Fibroblast of lung (primary cell): ENCODE measurements at regions not wholly inside any gene's neighbourhood (a gene's known extent, or its start where the extent isn't known, plus 50 kb on each side); places are given as distances from the start of the nearest gene placed in this dataset.

Experiments used
- CTCF ChIP-seq, 2 donors: IDR thresholded peaks in 1 of 2; conservative IDR thresholded peaks in 1 of 2; 1 replicate in 1 of 2; 2 replicates in 1 of 2; pipeline ENCODE4 v1.5.1; 2011 to 2012; ENCODE audit warnings: low read length in 2 of 2, control low read depth in 1 of 2, inconsistent platforms in 1 of 2, low read depth in 1 of 2, mild to moderate bottlenecking in 1 of 2
- EZH2 ChIP-seq: IDR thresholded peaks from 2 replicates; pipeline ENCODE4 v1.5.1; 2012; ENCODE audit warnings: low read length, control low read depth, mild to moderate bottlenecking; ENCODE audit errors: missing control alignments

GRCh38 chr4:30402276-30402675 lies 317.9 kb upstream of the PCDH7 start:
- TF ChIP-seq CTCF (conservative IDR thresholded peaks at IDR 0.05 in 1 of 2, IDR thresholded peaks at IDR 0.05 in 1 of 2; ENCODE audit: low read depth in 1 of 2, low read length in 2 of 2), result no peak
- no peak for TF ChIP-seq EZH2
